GM12875 (cell line): ENCODE measurements at regions not wholly inside any gene's neighbourhood (a gene's known extent, or its start where the extent isn't known, plus 50 kb on each side); places are given as distances from the start of the nearest gene placed in this dataset.

ENCODE experiments used
- H3K4me3 ChIP-seq: one replicate; pipeline ENCODE4 v1.5.1; 2011; ENCODE audit warnings: low read depth, low read length, control low read depth
- CTCF ChIP-seq: IDR thresholded peaks from 2 replicates; pipeline ENCODE4 v1.5.1; 2011; ENCODE audit warnings: low read depth, mild to moderate bottlenecking, control low read depth, inconsistent platforms, low read length, moderate library complexity, borderline replicate concordance; ENCODE audit not compliant: insufficient read depth

- no peak for TF ChIP-seq CTCF
These were observed 178.8 kb upstream of the BMPER start for GRCh38 chr7:33726582-33726981.

GRCh38 chr7:33727315-33727714 is 178.0 kb upstream of the BMPER start:
- H3K4me3 ChIP-seq = no peak overlapping the region
- TF ChIP-seq CTCF = no peak

More at GRCh38 chr7:33726582-33726981, 178.8 kb upstream of the BMPER start:
- no peak overlapping the region for H3K4me3 ChIP-seq

DNA sequence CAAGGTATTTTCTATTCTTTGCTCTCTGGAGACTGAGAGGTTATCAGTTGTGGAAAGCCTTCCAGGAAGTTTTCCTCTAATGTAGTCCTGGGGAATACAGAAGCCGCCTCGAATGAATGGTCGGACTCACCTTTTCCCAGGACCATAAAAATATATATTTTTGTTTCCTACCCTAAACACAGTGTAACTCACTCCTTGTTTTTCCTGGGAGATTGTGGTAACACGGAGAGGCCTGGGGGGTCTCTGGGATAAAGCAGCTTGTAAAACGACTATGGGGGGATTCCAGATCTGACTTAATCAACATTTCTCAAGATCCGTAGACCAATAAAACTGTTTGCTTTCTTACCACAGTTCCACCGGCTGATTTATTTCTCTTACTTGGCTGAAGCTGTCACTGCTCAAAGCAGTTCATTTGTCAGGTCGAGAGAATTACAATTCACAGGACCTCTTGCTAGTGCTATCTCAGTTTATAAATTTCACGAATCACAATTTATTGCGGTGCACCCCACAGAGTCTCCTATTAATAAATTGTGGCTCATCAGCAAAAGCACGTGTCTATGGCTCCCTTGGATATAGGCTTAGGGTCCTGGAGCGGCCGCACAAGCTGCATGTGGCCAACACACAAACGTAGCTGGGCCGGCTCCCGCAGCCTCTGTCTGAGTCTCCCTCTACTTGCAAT is 176.3 kb upstream of the BMPER start:
- H3K4me3 ChIP-seq = no peak overlapping the region
- no peak for TF ChIP-seq CTCF

- no peak for TF ChIP-seq CTCF
These were observed 175.6 kb upstream of the BMPER start for GRCh38 chr7:33729726-33730125.

GRCh38 chr7:33730958-33731357 is 174.4 kb upstream of the BMPER start:
- TF ChIP-seq CTCF = no peak
- no peak overlapping the region for H3K4me3 ChIP-seq

More at GRCh38 chr7:33729726-33730125, 175.6 kb upstream of the BMPER start:
- no peak overlapping the region for H3K4me3 ChIP-seq

- H3K4me3 ChIP-seq = no peak overlapping the region
- no peak for TF ChIP-seq CTCF
These were observed 173.4 kb upstream of the BMPER start for GRCh38 chr7:33731912-33732311.

DNA sequence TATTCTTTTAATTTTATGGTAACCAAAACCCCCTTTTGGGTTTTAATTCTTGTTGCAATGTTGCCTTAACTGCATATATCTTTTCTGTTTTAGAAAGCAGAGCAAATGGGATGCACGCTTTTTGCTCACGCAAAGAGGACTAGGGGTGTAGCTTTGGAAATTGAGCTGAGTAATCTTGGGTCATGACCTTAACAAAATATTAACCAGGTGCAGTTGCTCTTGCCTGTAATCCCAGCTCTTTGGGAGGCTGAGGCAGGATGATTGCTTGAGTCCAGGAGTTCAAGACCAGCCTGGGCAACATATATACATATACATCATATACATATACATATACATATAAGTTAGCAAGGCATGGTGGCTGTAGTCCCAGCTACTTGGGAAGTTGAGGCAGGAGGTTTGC is 172.9 kb upstream of the BMPER start:
- TF ChIP-seq CTCF = no peak
- H3K4me3 ChIP-seq = no peak overlapping the region
